HTR-8/SVneo (cell line): ENCODE measurements at regions not wholly inside any gene's neighbourhood (a gene's known extent, or its start where the extent isn't known, plus 50 kb on each side); places are given as distances from the start of the nearest gene placed in this dataset.

ENCODE experiments used
- DNase-seq: peaks from one replicate; pipeline ENCODE4 v3.0.0; 2011; ENCODE audit warnings: low spot score, mixed read lengths; ENCODE audit not compliant: insufficient read length
- FAIRE-seq: peaks from 2 replicates; lab custom pipeline; 2011; peaks lifted over from hg19 to GRCh38; lab: Jason Lieb, UNC

- FAIRE-seq (no peak), DNase-seq (no peak)
Measured at GRCh38 chr9:4389003-4389402, 89.1 kb upstream of the GLIS3 start.

- DNase-seq (no peak), FAIRE-seq (no peak)
Measured at GRCh38 chr9:4386819-4387218, 87.0 kb upstream of the GLIS3 start.

- no peak for DNase-seq
- FAIRE-seq: no peak
Measured at GRCh38 chr9:4384750-4385149, 84.9 kb upstream of the GLIS3 start.

GRCh38 chr9:4382722-4383317, 83.0 kb upstream of the GLIS3 start:
- FAIRE-seq: peak; percentile 60
- peak; percentile 29 for DNase-seq

- FAIRE-seq: no peak
Measured at GRCh38 chr9:4381744-4382143, 81.9 kb upstream of the GLIS3 start.

GRCh38 chr9:4380406-4380805, 80.5 kb upstream of the GLIS3 start:
- DNase-seq: no peak
- no peak for FAIRE-seq

More at GRCh38 chr9:4381744-4382143, 81.9 kb upstream of the GLIS3 start:
- no peak for DNase-seq

GRCh38 chr9:4375424-4376200, 75.7 kb upstream of the GLIS3 start:
- DNase-seq (peak; percentile 55), FAIRE-seq (peak; percentile 23)

- DNase-seq (no peak), FAIRE-seq (no peak)
Measured at GRCh38 chr9:4371108-4371507, 71.2 kb upstream of the GLIS3 start.

GRCh38 chr9:4370501-4370900, 70.6 kb upstream of the GLIS3 start:
- DNase-seq: no peak
- no peak for FAIRE-seq

- DNase-seq (peak; percentile 50), FAIRE-seq (peak; percentile 66)
Measured at GRCh38 chr9:4366591-4367330, 66.9 kb upstream of the GLIS3 start.

GRCh38 chr9:4365055-4365454, 65.2 kb upstream of the GLIS3 start:
- no peak for DNase-seq
- FAIRE-seq: no peak

GRCh38 chr9:4362281-4362680, 62.4 kb upstream of the GLIS3 start:
- DNase-seq (no peak), FAIRE-seq (no peak)

- FAIRE-seq (no peak), DNase-seq (no peak)
Measured at GRCh38 chr9:4359016-4359415, 59.1 kb upstream of the GLIS3 start.

GRCh38 chr9:4357929-4358328, 58.1 kb upstream of the GLIS3 start:
- FAIRE-seq: no peak

GRCh38 chr9:4356306-4356705, 56.4 kb upstream of the GLIS3 start:
- DNase-seq (no peak), FAIRE-seq (no peak)

More at GRCh38 chr9:4357929-4358328, 58.1 kb upstream of the GLIS3 start:
- no peak for DNase-seq

- no peak for FAIRE-seq
- no peak for DNase-seq
Measured at GRCh38 chr9:4353236-4353635, 53.4 kb upstream of the GLIS3 start.

GRCh38 chr9:4349816-4350418, 50.0 kb upstream of the GLIS3 start:
- no peak for FAIRE-seq
- DNase-seq: no peak
